GM21360 (cell line): ENCODE measurements at regions not wholly inside any gene's neighbourhood (a gene's known extent, or its start where the extent isn't known, plus 50 kb on each side); places are given as distances from the start of the nearest gene placed in this dataset.
"Not testable (repeated sequence)": the region's sequence is repeated elsewhere in the genome, so short reads cannot be mapped to it uniquely, and the experiment has no call there.

Source experiments
- ATAC-seq: cut with Tn5 transposase; IDR thresholded peaks from one replicate; pipeline ENCODE4 v1.9.1; 2021; ENCODE audit warnings: mild to moderate bottlenecking, moderate library complexity; ENCODE audit not compliant: unreplicated experiment

DNA sequence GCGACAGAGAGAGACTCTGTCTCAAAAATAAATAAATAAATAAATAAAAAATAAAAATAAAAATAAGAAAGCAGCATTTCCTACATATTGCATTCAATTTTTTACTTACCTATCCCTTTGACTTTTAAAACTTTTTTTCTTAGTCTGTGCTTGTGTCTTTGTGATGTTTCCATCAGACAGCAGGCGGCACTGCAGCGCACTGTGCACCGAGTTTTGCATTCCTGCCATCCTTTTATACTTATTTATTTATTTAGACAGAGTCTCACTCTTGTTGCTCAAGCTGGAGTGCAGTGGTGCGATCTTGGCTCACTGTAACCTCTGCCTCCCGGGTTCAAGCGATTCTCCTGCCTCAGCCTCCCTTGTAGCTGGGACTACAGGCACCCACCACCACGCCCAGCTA, 203.9 kb downstream of the SPATA31A1 start:
- ATAC-seq, result not testable (repeated sequence)

DNA sequence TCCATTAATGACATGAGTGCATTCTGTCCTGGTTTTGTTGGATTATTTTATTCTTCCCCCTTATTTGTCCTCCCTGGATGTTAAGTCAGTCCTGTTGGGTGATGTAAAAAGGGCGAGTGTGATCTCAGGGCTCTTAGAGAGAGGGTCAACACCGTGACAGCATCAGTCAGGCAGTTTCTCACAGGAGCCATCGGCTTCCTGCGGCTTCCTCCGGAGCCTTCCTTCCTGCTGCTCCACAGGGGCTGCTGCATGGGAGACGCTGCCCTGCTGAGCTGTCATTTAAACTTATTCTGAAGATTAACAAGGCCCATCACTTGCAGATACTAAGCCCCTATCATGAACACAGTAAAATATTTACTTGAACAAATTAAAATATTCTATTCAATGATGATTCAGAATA, 211.3 kb downstream of the SPATA31A1 start:
- not testable (repeated sequence) for ATAC-seq

DNA sequence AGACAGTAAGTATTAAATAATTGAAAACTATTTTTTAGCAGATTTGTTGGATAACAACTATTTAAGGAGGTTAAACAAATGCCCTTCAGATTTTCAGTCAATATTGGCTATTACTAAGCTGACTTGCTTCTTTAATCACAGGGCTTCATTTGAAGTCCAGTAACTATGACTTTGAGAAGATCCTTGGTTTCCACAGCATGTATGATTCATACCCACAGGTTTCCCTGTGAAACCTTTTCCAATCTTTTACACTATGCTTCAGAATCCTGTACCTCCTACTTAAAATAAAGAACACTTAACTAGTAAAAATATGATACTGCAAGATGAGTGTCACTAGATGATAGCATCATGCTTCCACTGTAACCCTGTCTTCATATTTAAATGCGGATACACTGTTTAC, 211.9 kb downstream of the SPATA31A1 start:
- not testable (repeated sequence) for ATAC-seq

DNA sequence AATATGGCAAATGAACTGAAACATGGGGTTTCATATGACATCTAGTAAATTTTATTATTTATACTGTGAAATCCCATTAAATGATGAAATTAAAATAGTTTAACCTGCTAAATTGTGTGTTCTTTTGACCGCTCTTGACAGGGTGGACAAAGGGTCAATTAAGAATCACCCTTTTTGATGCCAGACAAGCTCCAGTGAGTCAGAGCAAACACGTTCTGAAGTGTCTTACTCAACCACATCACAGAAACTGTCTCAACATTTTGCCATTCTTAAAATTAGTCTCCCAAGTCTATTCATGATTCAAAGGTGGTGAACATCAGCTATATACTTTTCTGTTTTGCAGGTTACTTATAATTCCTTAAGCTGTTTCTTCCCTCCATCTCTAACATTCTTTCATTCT, 213.4 kb downstream of the SPATA31A1 start:
- ATAC-seq, result not testable (repeated sequence)

DNA sequence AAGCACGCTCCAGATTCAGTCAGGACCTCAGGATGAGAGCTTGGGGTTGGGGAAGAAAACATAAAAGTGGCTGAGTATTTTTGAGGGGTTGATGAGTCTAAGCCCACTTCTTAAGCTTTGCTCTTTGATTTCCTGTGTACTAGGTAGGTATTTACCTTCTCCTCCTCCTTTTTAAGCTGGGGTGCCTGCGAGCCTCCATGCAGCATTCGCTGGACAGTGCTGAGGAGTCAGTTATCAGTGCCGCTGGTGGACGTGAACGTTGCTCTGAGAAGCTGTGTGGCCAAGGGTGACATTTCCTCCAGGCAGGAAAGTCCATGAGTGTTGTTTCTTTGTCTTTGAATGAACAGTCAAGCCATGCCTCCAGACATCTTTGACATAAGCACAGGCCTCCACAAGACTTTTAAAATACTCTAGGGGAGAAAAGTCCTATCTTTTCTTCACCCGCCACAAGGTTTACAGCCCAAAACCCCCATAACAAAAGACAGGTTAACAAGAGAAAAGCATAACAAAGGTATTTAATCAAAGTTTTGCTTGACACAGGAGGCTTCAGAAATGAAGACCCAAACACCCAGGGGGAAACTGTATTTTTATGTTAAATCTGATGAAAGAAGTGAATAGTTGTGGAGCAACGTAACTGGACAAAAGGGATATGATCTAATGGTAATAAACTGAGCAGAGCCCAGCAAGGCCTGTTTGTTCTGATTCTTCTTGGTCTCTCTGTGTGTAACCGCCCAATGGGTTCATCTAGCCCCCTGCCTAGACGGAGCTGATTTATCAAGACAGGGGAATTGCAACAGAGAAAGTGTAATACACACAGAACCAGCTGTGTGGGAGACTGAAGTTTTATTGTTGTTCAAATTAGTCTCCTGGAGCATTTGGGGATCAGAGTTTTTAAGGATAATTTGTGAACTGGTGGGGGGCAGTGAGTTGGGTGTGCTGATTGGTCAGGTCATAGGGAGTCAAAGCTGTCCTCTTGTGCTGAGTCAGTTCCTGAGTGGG, 217.9 kb downstream of the SPATA31A1 start:
- not testable (repeated sequence) for ATAC-seq

DNA sequence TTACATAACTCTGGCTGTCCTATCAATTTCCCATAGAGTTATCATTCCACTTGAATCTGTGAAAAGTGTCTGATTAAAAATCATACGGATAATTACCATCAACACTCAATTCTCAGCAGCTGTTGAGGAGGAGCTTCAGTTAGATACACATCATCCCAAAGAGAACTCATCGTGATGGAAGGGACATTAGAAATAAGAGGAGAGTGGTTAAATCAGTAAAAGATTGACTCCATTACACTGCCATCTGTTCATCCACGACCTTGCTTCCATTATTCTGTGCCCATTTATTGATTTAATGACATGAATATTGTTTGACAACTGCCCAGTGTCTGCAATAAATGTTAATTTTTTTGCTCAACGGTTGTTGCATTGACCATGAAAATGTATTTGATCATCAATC, 223.5 kb downstream of the SPATA31A1 start:
- not testable (repeated sequence) for ATAC-seq

DNA sequence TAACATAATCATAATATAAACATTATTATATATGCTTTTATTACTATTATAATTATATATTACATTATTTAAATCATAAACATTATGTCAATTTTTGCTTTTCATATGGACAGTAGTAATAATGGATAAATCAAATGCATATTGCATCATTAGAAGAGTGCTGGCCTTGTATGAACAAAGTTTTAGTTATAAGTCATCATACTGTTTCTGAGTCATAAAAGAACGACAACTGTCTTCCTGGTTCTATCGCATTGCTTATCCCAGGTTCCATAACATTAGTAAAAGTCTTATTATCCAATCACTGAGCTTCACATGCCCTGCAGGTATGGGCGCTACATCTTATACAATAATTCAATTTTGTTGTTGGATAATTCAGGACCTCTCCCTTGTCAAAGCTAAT, 225.8 kb downstream of the SPATA31A1 start:
- ATAC-seq, result not testable (repeated sequence)

DNA sequence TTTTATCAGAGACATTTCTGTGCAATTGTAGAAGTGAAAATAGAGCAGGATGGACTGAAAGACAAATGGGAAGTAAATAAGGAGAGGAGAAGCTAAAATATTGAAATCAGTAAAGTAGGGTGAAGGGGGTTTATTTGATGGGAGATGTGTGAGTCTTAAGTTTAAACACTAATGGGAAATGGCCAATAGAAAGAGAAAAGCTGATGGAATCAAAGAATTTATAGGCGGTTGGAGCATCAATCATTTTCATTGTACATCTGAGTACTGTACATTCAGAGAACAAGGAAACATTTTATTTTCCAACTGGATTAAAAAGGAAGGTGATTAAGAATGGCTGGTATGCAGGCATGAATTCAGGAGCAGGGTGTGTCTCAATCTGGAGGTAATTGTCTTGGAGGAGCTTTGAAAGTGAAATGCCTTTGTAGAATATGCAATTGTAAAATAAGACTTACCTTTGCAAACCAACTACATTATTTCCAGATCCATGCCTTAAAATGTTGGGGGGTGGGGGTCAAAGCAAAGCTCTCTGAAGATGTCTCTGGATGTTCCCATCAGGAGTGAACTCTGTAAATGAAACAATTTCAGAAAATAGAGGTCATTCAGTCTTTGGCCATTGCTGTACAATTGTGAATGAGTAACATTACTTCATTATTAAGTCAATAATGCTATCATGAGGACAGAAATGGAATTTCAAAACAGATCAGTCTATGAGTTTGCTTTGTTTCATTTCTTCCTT, 227.4 kb downstream of the SPATA31A1 start:
- ATAC-seq, result not testable (repeated sequence)

DNA sequence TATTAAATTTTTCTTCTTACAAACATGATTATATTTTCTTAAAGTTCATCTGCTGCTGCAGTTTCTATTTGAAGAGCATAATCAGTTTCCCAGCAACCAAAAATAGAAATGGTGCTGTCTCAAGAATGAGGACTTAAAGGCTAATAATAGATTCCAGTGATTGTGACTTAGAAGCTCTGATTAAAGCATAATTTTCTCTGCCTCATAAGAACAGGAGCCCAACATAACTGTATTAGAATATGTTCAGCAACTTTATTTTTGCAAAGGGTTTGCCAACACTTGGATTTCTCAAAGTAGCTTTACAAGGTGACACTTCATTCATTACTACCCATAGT, 227.9 kb downstream of the SPATA31A1 start:
- ATAC-seq, result not testable (repeated sequence)

DNA sequence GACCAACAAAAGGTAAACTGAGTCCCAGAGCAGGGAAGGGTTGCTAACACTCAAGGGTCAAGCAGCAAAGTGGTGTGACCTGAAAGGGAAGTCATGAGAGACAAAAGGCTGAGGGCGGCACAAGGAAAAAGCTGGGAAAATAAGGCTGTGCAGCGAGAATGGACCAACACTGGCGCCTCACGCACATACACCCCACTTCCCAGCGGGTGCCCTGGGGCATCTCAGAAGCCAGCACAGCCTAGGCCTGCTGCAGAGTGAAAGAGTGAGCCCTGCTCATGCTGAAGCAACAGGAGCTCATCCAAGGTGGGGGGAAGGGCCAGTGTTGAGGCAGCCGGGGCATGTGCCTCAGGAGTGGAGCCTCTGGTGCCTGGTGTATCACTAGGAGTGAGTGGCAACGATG, 229.8 kb downstream of the SPATA31A1 start:
- ATAC-seq, result not testable (repeated sequence)

DNA sequence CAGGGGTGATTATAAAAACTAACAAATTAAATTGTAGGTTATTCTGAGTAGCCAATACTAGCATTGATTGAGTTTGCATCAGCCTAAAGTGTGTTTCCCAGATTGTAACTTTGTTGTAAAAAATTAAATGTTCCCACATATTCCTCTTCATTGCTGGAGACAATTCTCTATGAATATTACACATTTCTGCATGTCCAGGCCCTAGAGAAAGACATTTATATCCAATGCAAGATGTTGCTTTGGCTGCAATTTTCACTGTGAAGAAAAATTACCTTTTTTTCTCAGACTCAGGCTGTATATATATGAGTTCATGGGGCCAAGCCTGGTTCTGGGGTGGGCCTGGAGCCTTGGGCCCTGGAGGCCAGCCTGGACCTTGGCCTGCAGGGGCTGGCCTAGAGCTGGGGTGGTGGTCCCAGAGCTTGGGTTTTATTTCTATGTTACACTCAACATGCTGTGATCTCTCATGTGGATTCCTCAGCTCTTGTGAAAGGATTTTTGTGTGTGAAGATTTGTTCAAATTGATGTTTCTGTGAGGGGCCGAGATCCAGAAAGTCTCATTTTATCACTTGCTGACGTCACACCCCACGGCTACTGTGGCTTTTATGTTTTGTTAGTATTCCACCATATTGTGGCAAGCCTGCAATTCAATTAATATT, 232.5 kb downstream of the SPATA31A1 start:
- no peak for ATAC-seq

DNA sequence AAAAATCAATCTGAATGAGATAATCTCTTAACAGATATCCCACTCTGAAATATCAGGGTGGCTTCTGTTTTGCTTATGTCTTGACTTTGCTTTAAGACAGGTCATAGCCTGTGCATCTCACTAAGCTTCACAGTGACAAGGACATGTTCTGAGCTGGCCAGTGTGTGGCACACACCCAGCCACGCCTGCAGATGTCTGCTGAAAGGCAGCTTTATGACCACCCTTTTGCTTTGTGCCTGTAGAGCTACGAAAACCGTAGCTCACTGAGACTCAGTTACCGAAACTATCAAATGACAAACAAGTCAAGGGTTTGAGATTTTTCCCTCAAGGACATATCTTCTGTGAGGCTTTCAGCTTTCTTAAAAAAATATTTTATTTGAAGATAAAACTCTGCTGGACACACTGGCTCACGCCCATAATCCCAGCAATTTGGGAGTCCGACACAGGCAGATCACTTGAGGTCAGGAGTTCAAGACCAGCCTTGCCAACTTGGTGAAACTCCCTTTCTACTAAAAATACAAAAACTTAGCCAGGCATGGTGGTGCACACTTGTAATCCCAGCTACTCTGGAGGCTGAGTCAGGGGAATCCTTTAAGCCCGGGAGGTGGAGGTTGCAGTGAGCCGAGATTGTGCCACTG, 233.2 kb downstream of the SPATA31A1 start:
- ATAC-seq, result no peak

DNA sequence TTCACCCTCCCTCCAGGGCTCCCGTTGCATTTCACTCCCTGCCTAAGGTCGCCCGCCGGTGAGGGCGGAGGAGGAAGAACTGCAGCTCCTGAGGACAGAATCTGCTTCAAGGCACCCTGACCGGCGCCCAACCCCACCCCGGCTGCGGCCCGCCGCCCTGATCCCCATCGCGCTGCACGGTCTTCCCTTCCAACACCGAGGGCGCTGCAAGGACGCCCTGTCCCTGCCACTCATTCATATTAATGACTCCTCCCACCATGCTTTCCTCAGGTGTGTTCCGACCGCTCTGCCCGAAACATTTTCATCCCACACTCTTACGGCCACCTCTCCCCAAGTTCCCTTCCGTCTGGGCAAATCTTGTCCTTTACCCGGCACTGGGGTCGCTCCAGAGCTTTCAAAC, 248.6 kb downstream of the SPATA31A1 start:
- not testable (repeated sequence) for ATAC-seq

DNA sequence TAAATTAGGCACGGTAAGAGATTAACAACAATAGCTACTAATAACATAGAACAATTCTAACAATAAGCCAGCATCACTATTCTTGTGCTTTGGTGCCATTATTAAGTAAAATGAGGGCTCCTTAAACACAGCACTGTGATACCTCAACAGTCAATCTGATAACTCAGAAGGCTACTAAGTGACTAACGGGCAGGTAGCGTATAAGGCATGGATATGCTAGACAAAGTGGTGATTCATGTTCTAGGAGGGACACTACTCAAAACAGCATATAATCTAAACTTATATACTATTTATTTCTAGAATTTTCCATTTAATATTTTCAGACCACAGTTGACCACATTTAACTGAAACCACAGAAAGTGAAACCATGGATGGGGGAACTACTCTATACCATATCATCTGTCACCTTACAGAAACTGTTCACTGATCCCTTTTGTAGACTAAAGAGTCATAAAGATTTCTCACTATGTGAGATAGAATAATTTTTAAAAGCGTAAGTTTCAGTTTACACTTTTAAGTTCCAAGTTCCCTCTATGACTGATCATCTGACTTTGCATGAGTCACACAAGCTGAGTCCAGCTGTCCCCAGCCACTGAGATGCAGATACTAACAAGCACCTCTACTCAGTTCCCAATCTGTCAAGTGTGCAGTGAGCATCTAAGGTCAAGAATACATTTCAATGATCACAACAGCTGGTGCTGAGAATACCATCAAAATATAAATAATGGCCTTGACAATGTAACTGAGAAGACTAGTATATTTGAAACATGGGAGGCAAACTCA, 256.2 kb downstream of the SPATA31A1 start:
- ATAC-seq, result peak; percentile 99

DNA sequence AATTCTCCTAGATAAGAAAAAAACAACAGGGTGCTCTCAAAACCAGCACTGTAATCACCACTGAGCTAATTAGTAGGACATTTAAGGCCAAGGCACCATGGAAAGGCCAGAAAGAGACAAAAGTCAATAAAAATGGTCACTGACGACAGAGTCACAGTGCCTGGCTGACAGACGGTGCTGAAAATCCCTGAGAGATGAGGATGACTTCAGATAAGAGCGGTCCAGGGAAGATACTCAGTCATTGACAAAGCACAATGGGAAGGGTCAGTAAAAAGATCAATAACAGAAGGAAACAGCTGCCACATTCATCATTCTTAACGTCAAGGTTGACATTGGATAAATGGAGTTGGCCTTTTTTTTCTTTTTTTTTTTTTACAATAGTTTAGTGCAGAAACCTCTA, 261.0 kb downstream of the SPATA31A1 start:
- not testable (repeated sequence) for ATAC-seq

DNA sequence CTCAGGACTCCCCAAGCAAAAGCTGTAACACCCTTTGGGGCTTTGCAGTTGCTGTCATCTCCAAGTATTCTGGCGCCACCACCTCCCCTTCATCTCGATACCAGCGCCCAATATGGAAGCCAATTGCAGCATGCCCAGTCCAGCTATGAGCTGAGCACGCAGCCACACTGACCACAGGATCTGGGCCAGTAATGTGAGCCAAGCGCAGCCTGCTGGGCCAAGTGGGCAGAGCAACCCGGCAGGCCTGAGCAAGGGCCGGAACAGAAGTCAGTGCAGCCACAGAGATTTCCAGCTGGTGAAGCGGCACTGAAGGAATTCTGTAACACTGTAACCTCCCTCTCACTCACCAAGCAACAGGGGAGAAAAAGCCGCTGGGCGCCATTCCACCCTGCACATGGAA, 268.6 kb downstream of the SPATA31A1 start:
- not testable (repeated sequence) for ATAC-seq

DNA sequence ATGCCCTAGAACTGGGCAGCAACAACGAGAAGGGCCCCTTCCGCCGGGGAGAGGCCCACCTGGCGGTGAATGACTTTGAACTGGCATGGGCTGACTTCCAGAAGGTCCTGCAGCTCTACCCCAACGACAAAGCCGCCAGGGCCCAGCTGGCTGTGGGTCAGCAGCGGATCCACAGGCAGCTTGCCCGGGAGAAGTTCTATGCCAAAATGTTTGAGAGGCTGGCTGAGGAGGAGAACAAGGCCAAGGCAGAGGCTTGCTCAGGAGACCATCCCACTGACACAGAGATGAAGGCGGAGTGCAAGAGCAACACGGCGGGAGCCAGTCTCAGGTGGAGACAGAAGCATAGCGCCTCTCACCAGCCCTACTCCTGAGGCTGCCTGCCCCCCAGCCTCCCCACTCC, 276.6 kb downstream of the SPATA31A1 start:
- not testable (repeated sequence) for ATAC-seq

DNA sequence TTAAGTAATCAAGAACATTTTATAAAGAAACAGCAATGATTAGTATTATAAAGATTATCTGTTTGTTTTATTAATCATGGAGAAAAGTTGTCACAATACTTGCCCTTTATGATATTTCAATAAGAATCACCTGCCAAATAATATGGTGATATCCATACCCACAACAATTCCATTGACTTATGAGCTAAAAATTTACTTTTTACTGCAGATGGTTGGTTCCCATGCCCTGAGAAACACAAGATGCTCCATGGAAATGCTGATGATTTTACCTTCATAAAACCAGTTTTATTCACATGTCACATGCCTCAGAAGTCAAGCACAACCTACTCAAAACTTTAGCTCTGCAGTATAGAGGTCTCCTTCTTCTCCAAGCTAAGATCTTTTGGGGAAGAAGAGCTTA, 293.6 kb downstream of the SPATA31A1 start:
- ATAC-seq, result not testable (repeated sequence)

DNA sequence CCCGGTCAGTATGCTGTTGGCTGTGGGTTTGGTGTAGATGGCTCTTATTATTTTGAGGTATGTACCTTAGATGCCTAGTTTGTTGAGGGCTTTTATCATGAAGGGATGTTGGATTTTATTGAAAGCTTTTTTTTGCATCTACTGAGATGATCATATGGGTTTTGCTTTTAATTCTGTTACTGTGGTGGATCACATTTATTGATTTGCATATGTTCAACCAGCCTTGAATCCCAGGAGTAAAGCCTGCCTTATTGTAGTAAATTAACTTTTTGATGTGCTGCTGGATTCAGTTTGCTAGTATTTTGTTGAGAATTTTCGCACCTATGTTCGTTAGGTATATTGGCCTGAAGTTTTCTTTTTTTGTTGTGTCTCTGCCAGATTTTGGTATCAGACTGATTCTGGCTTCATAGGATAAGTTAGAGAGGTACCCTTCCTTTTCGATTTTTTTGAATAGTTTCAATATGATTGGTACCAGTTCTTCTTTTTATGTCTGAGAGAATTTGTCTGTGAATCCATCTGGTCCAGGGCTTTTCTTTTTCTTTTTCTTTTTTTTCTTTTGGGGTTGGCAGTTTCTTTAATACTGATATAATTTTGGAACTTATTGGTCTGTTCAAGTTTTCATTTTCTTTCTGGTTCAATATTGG, 301.6 kb downstream of the SPATA31A1 start:
- not testable (repeated sequence) for ATAC-seq

DNA sequence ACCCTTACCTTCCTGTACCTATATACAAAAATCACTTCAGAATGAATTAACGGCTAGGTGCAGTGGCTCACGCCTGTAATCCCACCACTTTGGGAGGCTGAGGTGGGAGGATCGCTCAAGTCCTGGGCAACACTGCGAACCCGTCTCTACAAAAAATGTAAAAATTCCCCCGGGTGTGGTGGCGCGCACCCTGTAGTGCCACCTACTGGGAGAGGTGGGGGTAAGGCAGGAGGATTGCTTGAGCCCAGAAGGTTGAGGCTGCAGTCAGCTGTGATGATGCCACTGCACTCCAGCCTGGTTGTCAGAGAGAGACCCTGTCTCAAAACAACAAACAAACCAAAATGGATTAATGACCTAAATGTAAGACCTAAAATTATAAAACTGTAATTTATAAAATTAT, 307.6 kb downstream of the SPATA31A1 start:
- ATAC-seq, result peak; percentile 44
